ENCODE measurements at regions not wholly inside any gene's neighbourhood (a gene's known extent, or its start where the extent isn't known, plus 50 kb on each side); places are given as distances from the start of the nearest gene placed in this dataset.
"Not testable (repeated sequence)": the region's sequence is repeated elsewhere in the genome, so short reads cannot be mapped to it uniquely, and the experiment has no call there.

GRCh38 chr9:589723-590122 is 251.8 kb upstream of the DMRT1 start:
- no peak for DNase-seq

DNA sequence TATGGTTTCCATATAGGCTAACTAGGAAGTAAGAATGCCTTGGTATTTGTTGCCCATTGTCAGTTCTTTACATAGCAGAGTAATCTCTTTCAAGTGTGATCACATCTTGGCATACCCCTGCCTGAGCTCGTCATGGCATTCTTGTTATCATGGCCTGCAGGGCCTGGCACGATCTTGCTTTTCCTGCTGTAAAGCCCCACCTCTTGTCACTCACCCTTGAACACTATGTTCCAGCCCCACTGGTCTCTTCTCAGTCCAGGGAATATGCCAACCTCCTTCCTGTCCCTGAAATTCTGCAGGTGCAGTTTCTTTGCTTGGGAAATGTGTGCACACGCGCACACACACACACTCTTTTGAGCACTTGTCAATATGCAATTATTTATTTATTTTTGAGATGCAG is 250.2 kb upstream of the DMRT1 start:
- DNase-seq = no peak

- DNase-seq = no peak
Measured at GRCh38 chr9:592225-592624, 249.3 kb upstream of the DMRT1 start.

DNA sequence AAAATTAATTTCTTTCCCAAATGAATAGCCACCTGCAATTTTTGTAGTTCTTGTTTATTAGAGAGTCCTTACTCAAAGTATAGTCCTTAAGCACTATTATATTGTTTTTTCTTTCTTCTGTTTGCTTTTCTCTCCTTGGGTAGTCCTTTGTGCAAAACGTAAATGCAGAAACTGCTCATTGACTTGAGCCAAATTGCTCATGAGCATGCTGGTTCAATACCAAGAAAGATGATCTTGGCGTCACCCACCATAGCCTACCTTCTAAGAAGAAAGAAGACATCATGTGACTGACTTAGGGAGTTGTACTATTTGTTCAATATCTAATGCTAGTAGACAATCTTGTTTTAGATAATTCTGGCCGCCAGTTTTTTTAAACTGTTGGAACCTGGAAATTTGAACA is 248.8 kb upstream of the DMRT1 start:
- DNase-seq = no peak

DNA sequence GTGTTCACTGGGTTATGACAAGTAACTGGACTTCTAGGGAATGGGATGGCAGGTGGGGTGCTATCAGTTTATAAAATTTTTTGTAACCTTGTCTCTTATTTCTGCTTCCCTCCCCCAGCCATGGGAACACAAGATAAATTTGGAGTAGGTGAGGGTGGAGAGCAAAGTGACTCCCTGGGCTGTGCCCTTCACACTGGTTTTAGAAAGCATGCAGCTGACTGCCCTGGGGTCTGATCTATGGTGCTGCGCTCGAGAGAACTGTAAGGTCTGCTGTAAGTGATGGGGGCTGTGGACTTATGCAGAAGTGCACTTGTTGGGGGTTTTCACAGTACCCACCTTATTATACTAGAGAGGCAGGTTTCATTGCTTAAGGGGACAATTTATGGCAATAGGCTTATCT is 247.7 kb upstream of the DMRT1 start:
- no peak for DNase-seq

DNA sequence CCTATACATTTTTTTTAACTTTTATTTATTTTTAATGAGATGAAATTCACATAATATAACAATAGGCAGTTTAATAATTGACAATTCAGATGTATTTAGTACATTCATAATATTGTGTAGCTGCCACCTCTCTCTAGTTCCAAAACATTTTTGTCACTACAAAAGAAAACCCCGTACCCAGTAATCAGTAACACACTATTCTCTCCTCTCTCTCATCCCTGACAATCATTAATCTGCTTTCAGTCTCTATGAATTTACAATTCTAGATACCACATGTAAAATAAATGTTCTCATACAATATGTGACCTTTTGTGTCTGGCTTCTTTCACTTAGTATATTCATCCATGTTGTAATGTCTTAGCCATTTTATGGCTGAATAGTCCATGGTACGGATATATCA is 244.8 kb upstream of the DMRT1 start:
- no peak for DNase-seq

DNA sequence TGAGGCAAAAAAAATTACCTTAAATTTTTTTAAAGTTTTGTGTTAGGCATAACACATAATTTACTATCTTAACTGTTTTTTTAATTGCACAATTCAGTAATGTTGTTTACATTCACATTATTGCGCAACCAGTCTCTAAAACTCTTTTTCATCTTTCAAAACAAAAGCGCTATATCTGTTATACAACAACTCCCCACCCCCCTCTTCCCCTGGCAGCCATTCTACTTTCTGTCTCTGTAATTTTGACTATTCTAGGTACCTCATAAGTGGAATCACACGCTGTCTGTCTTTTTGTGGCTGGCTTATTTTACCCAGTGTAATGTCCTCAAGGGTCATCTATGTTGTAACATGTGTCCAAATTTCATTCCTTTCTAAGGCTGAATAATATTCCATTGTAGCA is 241.5 kb upstream of the DMRT1 start:
- no peak for DNase-seq

DNA sequence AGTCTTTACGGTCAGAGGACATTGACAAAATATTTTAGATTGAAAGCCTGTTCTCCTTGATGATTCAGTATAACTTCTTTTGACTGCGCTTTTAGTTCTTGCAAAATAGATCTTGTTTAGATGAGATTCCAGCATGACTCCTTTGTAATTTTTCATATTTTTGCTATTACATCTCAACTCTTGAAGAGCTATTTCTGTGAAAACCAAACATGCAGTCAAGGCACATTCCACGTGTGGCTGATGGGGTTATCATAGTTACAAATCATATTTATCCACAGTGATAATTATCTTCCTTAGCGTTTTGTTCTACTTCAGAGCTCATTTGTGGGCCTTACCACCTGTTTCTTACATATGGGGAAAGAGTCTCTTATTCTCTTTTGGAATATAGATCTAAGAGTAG is 238.8 kb upstream of the DMRT1 start:
- DNase-seq = no peak

- DNase-seq = no peak
Measured at GRCh38 chr9:603126-603525, 238.4 kb upstream of the DMRT1 start.

DNA sequence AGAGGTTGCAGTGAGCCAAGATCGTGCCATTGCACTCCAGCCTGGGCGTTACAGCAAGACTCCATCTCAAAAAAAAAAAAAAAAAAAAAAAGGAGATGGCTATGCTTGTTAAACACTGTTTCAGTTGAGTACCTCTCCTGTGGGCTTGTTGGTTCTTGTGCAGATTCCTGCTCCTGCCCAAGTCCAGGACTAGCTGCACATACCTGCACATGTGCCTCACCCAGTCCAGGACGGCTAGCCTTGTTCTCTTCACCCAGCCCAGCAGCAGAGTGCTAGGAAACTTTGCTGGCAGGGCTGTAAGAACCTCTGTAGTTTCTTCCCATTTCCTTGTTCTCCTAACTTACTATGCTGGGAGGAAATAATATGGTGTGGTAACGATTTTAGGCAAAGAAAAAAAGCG is 234.1 kb upstream of the DMRT1 start:
- no peak for DNase-seq

DNA sequence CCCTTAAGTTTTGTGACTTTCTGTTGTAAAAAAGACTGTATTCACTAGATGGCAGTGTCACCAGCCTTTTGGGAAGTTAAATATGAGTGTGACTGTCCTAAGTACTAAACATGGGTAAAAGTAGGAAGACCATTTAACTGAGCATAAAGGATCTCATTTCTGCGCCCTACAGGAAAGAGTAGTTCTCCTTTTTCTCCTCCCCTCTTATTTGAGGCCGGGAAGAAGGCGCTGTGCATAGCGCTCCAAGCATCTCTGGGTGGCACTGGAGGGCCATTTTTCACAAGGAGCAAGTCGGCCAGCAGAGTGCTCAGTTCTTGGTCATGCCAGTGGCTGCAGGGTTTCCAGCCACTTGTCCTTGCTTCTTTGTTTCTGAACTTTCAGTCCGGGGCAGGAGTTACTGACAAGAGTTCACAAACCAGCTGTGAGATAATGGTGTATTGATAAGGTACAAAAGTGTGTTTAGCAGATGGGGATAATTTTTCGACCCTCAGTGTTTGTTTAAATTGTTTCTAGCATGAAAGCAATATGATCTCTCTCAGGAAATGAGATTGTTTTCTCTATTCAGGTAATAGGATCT is 227.6 kb upstream of the DMRT1 start:
- DNase-seq = no peak

- DNase-seq = no peak
Measured at GRCh38 chr9:614431-614830, 227.1 kb upstream of the DMRT1 start.

GRCh38 chr9:615756-616155 is 225.7 kb upstream of the DMRT1 start:
- DNase-seq = no peak

- DNase-seq = no peak
Measured at GRCh38 chr9:616694-617093, 224.8 kb upstream of the DMRT1 start.

GRCh38 chr9:617445-618085 is 223.9 kb upstream of the DMRT1 start:
- no peak for DNase-seq

- DNase-seq = no peak
Measured at GRCh38 chr9:618478-618877, 223.0 kb upstream of the DMRT1 start.

DNA sequence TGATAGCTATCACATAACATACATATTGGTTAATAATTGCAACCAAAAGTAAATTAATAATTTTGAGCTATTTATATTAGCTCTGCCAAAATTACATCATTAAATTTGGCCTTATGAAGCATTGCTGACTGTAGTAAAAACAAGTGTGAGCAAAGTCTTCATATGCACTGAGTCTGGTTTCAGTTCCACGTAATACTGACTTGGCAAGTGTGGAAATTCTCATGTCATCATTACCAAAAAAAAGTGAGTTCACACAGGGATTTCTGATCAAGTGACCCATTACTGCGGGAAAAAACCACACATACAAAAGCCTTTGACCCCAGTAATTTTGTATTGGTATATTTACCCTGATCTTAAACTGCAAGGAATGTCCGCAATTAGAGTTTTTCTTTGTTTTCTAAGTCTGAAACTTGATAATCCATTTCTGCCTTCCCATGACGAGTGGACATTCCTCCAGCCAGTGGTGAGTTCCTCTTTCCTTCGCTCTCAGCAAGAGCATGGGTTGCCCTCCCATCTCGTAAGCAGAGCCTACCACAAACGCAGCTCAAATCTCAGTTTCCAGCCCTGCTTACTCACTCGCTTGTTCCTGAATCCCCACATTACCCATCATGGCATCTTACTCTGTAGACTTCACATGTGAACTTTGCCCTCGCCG is 220.2 kb upstream of the DMRT1 start:
- DNase-seq = no peak

- no peak for DNase-seq
Measured at GRCh38 chr9:624935-625500, 216.5 kb upstream of the DMRT1 start.

DNA sequence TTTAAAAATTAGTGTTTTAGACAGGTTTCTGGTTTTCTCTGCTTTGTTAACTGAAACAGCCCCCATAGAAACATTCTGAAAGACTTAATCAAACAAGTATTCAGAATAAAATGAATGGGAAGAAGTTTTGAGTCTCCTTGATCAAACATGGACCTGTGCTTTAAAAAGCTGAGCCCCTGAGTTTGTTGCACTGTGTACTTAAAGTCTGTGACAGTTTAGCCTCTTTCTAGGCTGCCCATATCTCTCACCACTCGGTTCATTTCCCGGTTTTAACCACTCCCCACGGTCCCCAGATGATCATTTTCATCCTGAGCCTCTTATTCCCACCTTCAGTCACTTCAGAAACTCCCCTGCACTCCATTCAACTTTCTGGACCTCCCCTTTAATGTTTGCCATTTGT is 215.9 kb upstream of the DMRT1 start:
- DNase-seq = no peak

- not testable (repeated sequence) for DNase-seq
Measured at GRCh38 chr9:626114-626513, 215.4 kb upstream of the DMRT1 start.

- no peak for DNase-seq
Measured at GRCh38 chr9:626596-626995, 214.9 kb upstream of the DMRT1 start.

- no peak for DNase-seq
Measured at GRCh38 chr9:627336-627970, 214.0 kb upstream of the DMRT1 start.

- no peak for DNase-seq
Measured at GRCh38 chr9:629146-629545, 212.4 kb upstream of the DMRT1 start.

GRCh38 chr9:630817-631216 is 210.7 kb upstream of the DMRT1 start:
- no peak for DNase-seq

All from NCI-H2081 (cell line).